Kidney (tissue), 13 donors: ENCODE measurements at regions not wholly inside any gene's neighbourhood (a gene's known extent, or its start where the extent isn't known, plus 50 kb on each side); places are given as distances from the start of the nearest gene placed in this dataset.

Experiments
- DNase-seq, 5 donors: peaks; one replicate each; pipeline ENCODE4 v3.0.0-alpha.2; 2013 to 2020
- FAIRE-seq: peaks from 2 replicates; lab custom pipeline; 2012; peaks lifted over from hg19 to GRCh38; lab: Jason Lieb, UNC
- H3K27ac ChIP-seq, 2 donors: one replicate each; pipeline ENCODE4 v1.7.0; 2013; ENCODE audit warnings: low read depth in 2 of 2, low read length in 2 of 2, inconsistent platforms in 1 of 2
- H3K27me3 ChIP-seq: one replicate; pipeline ENCODE4 v1.7.1; 2013; ENCODE audit warnings: low read length, inconsistent platforms; ENCODE audit not compliant: control insufficient read depth, insufficient read depth
- H3K36me3 ChIP-seq, 3 donors: one replicate each; pipeline versions ENCODE4 v1.7.0 to v1.7.1; 2013; ENCODE audit warnings: low read length in 3 of 3, control low read depth in 1 of 3, inconsistent platforms in 1 of 3; ENCODE audit not compliant: insufficient read depth in 3 of 3, control insufficient read depth in 2 of 3
- H3K4me1 ChIP-seq, 3 donors: one replicate each; pipeline versions ENCODE4 v1.7.0 to v1.7.1; 2013; ENCODE audit warnings: low read length in 3 of 3, inconsistent platforms in 1 of 3, low read depth in 1 of 3; ENCODE audit not compliant: control insufficient read depth in 2 of 3, insufficient read depth in 2 of 3
- H3K4me3 ChIP-seq, 3 donors: one replicate each; pipeline versions ENCODE4 v1.7.0 to v1.8.1; 2013; ENCODE audit warnings: low read length in 3 of 3, control low read depth in 1 of 3, inconsistent platforms in 1 of 3
- H3K9ac ChIP-seq, 3 donors: one replicate each; pipeline versions ENCODE4 v1.7.0 to v1.7.1; 2013; ENCODE audit warnings: low read length in 3 of 3, control low read depth in 1 of 3, inconsistent platforms in 1 of 3
- H3K9me3 ChIP-seq, 3 donors: one replicate each; pipeline versions ENCODE4 v1.7.0 to v1.7.1; 2013; ENCODE audit warnings: low read length in 3 of 3, control low read depth in 1 of 3, inconsistent platforms in 1 of 3; ENCODE audit not compliant: control insufficient read depth in 2 of 3, insufficient read depth in 1 of 3
- CTCF ChIP-seq: IDR thresholded peaks from 3 replicates; pipeline ENCODE4 v1.5.1; 2012; ENCODE audit warnings: mild to moderate bottlenecking, moderate library complexity, borderline replicate concordance; ENCODE audit not compliant: insufficient read depth; ENCODE audit errors: extremely low read depth
- intact Hi-C: fragments of 100-400 bp; cut with DNase I; formaldehyde crosslinking; loops from one replicate; pipeline ENCODE4 v1.11.1; 2022
- donor health status: control.
- donor health status: control.
- donor health status: control.
- donor health status: control.
- donor health status: control.
- donor health status: DM: yes; HTN: yes; CAD: no.
- donor health status: Normal renal cell carcinoma (clear cell type).

GRCh38 chr14:88929656-88930436 is 105.4 kb downstream of the TTC8 start:
- FAIRE-seq (no peak), DNase-seq (no peak)
- Histone ChIP-seq H3K27ac (no peak overlapping the region), H3K4me1 (no peaks in the 10 kb centered on the region), H3K27me3 (no peaks in the 10 kb centered on the region), H3K36me3 (no peaks in the 10 kb centered on the region), H3K9me3 (peaks cover 0 to 4% (median 0%) of the 10 kb centered on the region in 3 donors), H3K4me3 (no peak overlapping the region), H3K9ac (no peak overlapping the region)
- intact Hi-C loops: no loop called here
- TF ChIP-seq CTCF: no peak

GRCh38 chr14:88931321-88932110 is 107.1 kb downstream of the TTC8 start:
- no peak for FAIRE-seq
- no peak overlapping the region for H3K27ac ChIP-seq
- no peaks in the 10 kb centered on the region for H3K36me3 ChIP-seq
- H3K9me3 ChIP-seq: peaks cover 0 to 4% (median 0%) of the 10 kb centered on the region in 3 donors
- intact Hi-C loops: no loop called here
- H3K4me3 ChIP-seq: no peak overlapping the region
- H3K27me3 ChIP-seq: no peaks in the 10 kb centered on the region
- TF ChIP-seq CTCF: no peak
- DNase-seq: no peak
- no peak overlapping the region for H3K9ac ChIP-seq
- no peaks in the 10 kb centered on the region for H3K4me1 ChIP-seq

- peaks cover 0 to 4% (median 0%) of the 10 kb centered on the region in 3 donors for H3K9me3 ChIP-seq
- H3K4me1 ChIP-seq: no peaks in the 10 kb centered on the region
- no peaks in the 10 kb centered on the region for H3K36me3 ChIP-seq
- H3K27me3 ChIP-seq: no peaks in the 10 kb centered on the region
- FAIRE-seq: no peak
- no peak overlapping the region for H3K9ac ChIP-seq
- intact Hi-C loops: no loop called here
- no peak for TF ChIP-seq CTCF
- peak in 2 of 5 donors; percentile 31 to 32 for DNase-seq
- no peak overlapping the region for H3K4me3 ChIP-seq
- no peak overlapping the region for H3K27ac ChIP-seq
These were observed 108.7 kb downstream of the TTC8 start for GRCh38 chr14:88933191-88933590.
